ENCODE measurements at regions not wholly inside any gene's neighbourhood (a gene's known extent, or its start where the extent isn't known, plus 50 kb on each side); places are given as distances from the start of the nearest gene placed in this dataset.

GRCh38 chr4:32148111-32148666, 1428.0 kb downstream of the PCDH7 start:
- DNase-seq (ENCODE audit: low read depth): no peak

- no peak for DNase-seq (ENCODE audit: low read depth)
These were observed 1438.8 kb downstream of the PCDH7 start for GRCh38 chr4:32158961-32159360.

- DNase-seq (ENCODE audit: low read depth): no peak
These were observed 1441.2 kb downstream of the PCDH7 start for GRCh38 chr4:32161392-32161791.

- no peak for DNase-seq (ENCODE audit: low read depth)
These were observed 1443.0 kb downstream of the PCDH7 start for GRCh38 chr4:32163125-32163524.

GRCh38 chr4:32169841-32170240, 1449.7 kb downstream of the PCDH7 start:
- no peak for DNase-seq (ENCODE audit: low read depth)

- DNase-seq (ENCODE audit: low read depth): no peak
These were observed 1451.9 kb downstream of the PCDH7 start for GRCh38 chr4:32172086-32172485.

GRCh38 chr4:32172761-32173160, 1452.6 kb downstream of the PCDH7 start:
- no peak for DNase-seq (ENCODE audit: low read depth)

GRCh38 chr4:32180086-32180485, 1459.9 kb downstream of the PCDH7 start:
- no peak for DNase-seq (ENCODE audit: low read depth)

GRCh38 chr4:32184186-32184585, 1464.0 kb downstream of the PCDH7 start:
- DNase-seq (ENCODE audit: low read depth): no peak

- no peak for DNase-seq (ENCODE audit: low read depth)
These were observed 1469.0 kb downstream of the PCDH7 start for GRCh38 chr4:32189130-32189529.

GRCh38 chr4:32189788-32190187, 1469.6 kb downstream of the PCDH7 start:
- DNase-seq (ENCODE audit: low read depth): no peak

- DNase-seq (ENCODE audit: low read depth): no peak
These were observed 1471.8 kb downstream of the PCDH7 start for GRCh38 chr4:32191961-32192360.

- no peak for DNase-seq (ENCODE audit: low read depth)
These were observed 1472.2 kb downstream of the PCDH7 start for GRCh38 chr4:32192363-32192762.

GRCh38 chr4:32192991-32193390, 1472.8 kb downstream of the PCDH7 start:
- no peak for DNase-seq (ENCODE audit: low read depth)

GRCh38 chr4:32196950-32197688, 1477.0 kb downstream of the PCDH7 start:
- no peak for DNase-seq (ENCODE audit: low read depth)

- no peak for DNase-seq (ENCODE audit: low read depth)
These were observed 1479.5 kb downstream of the PCDH7 start for GRCh38 chr4:32199639-32200038.

GRCh38 chr4:32203340-32203739, 1483.2 kb downstream of the PCDH7 start:
- DNase-seq (ENCODE audit: low read depth): no peak

GRCh38 chr4:32206756-32207155, 1486.6 kb downstream of the PCDH7 start:
- DNase-seq (ENCODE audit: low read depth): no peak

GRCh38 chr4:32207456-32207855, 1487.3 kb downstream of the PCDH7 start:
- no peak for DNase-seq (ENCODE audit: low read depth)

- DNase-seq (ENCODE audit: low read depth): no peak
These were observed 1495.1 kb downstream of the PCDH7 start for GRCh38 chr4:32215277-32215676.

GRCh38 chr4:32216502-32216901, 1496.3 kb downstream of the PCDH7 start:
- no peak for DNase-seq (ENCODE audit: low read depth)

GRCh38 chr4:32219306-32220075, 1499.3 kb downstream of the PCDH7 start:
- no peak for DNase-seq (ENCODE audit: low read depth)

GRCh38 chr4:32226204-32226603, 1506.0 kb downstream of the PCDH7 start:
- peak; percentile 52 for DNase-seq (ENCODE audit: low read depth)
